ENCODE measurements at regions not wholly inside any gene's neighbourhood (a gene's known extent, or its start where the extent isn't known, plus 50 kb on each side); places are given as distances from the start of the nearest gene placed in this dataset.
A peak's percentile ranks its signal among the peaks of the same experiment; 100 is the strongest.
"Not testable (repeated sequence)": the region's sequence is repeated elsewhere in the genome, so short reads cannot be mapped to it uniquely, and the experiment has no call there.

GRCh38 chr9:617445-618085 is 223.9 kb upstream of the DMRT1 start:
- Mint-ChIP-seq H3K4me3 (no peak overlapping the region), H3K36me3 (ENCODE audit: low read depth) (no peaks in the 10 kb centered on the region), H3K27me3 (no peaks in the 10 kb centered on the region), H3K4me1 (peaks cover 4% of the 10 kb centered on the region), H3K9me3 (ENCODE audit: low read depth) (no peaks in the 10 kb centered on the region), H3K27ac (no peak overlapping the region)
- no peak for ATAC-seq
- intact Hi-C loops (cut with DNase I, micrococcal nuclease): loop anchor here in 1 of 2 experiments (10.0 kb wide), 1 partner anchor 87 kb away; no protein-coding TSS in a partner anchor
- DNase-seq: no peak
- POLR2A ChIA-PET: no interaction called here
- CTCF ChIA-PET: interaction anchor here (0.8 kb wide), 1 partner anchor 147 kb away, joined by 3 read pairs; no protein-coding TSS in a partner anchor

DNA sequence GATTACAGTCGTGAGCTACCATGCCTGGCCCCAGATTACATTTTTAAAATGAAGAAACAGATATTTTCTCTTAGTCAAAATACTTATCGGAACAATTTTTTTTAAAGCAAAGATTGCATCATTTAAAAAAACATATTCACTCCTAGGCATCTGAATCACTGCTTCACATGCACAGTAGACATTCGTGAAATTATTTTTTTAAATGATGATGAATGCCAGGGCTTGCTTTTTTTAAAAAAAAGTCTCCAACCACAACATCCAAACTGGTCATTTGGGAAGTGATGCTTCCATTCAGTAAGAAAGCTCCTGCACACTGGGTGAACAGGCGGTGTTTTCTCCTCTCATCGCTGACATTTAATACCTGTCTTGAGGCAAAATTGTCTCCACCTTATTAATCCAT is 223.0 kb upstream of the DMRT1 start:
- intact Hi-C loops (cut with DNase I, micrococcal nuclease): loop anchor here in 1 of 2 experiments (10.0 kb wide), 1 partner anchor 86 kb away; no protein-coding TSS in a partner anchor
- H3K9me3 Mint-ChIP-seq (ENCODE audit: low read depth): no peaks in the 10 kb centered on the region
- ATAC-seq (no peak), DNase-seq (no peak)
- ChIA-PET POLR2A (no interaction called here), CTCF (interaction anchor here (0.6 kb wide), 1 partner anchor 26 kb away, joined by 3 read pairs; no protein-coding TSS in a partner anchor)
- H3K27me3 Mint-ChIP-seq: no peaks in the 10 kb centered on the region
- H3K4me3 Mint-ChIP-seq: no peak overlapping the region
- H3K27ac Mint-ChIP-seq: no peak overlapping the region
- peaks cover 4% of the 10 kb centered on the region for H3K4me1 Mint-ChIP-seq
- no peaks in the 10 kb centered on the region for H3K36me3 Mint-ChIP-seq (ENCODE audit: low read depth)

DNA sequence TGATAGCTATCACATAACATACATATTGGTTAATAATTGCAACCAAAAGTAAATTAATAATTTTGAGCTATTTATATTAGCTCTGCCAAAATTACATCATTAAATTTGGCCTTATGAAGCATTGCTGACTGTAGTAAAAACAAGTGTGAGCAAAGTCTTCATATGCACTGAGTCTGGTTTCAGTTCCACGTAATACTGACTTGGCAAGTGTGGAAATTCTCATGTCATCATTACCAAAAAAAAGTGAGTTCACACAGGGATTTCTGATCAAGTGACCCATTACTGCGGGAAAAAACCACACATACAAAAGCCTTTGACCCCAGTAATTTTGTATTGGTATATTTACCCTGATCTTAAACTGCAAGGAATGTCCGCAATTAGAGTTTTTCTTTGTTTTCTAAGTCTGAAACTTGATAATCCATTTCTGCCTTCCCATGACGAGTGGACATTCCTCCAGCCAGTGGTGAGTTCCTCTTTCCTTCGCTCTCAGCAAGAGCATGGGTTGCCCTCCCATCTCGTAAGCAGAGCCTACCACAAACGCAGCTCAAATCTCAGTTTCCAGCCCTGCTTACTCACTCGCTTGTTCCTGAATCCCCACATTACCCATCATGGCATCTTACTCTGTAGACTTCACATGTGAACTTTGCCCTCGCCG is 220.2 kb upstream of the DMRT1 start:
- intact Hi-C loops (cut with DNase I, micrococcal nuclease): no loop called here
- no peaks in the 10 kb centered on the region for H3K9me3 Mint-ChIP-seq (ENCODE audit: low read depth)
- no peaks in the 10 kb centered on the region for H3K4me1 Mint-ChIP-seq
- DNase-seq: no peak
- POLR2A ChIA-PET: no interaction called here
- H3K27ac Mint-ChIP-seq: no peak overlapping the region
- H3K4me3 Mint-ChIP-seq: no peak overlapping the region
- H3K36me3 Mint-ChIP-seq (ENCODE audit: low read depth): no peaks in the 10 kb centered on the region
- ATAC-seq: no peak
- no peaks in the 10 kb centered on the region for H3K27me3 Mint-ChIP-seq
- CTCF ChIA-PET: interaction anchor here (0.7 kb wide), 2 partner anchors 11 to 1267 kb away, joined by 3 read pairs; no protein-coding TSS in a partner anchor

DNA sequence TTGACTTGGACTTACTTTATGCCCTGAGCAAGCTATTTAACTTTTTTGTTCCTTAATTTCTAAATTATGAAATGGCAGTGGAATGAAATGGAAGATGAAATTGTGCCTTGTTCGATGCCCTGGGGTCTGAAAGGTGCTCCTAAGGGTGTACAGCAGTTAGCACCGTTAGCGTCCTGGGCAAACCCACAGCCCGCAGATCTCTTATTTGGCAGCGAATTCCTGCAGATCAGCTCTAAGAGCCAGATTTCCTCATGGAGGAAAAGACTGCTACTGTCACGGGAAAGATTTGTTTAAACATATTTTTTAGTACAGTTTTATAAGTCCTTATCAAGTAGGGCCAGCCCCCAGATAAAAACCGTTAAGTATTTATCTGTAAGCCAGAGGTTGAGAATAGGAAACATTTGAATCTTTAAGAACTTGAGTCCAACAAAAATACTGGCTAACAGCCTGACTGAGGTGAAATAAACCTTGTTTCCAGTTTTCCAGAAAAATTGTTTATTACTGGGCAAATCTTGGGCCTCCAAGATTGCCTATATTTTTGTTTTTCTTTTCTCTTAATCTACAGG is 216.5 kb upstream of the DMRT1 start:
- no peaks in the 10 kb centered on the region for H3K36me3 Mint-ChIP-seq (ENCODE audit: low read depth)
- H3K27me3 Mint-ChIP-seq: no peaks in the 10 kb centered on the region
- H3K27ac Mint-ChIP-seq: no peak overlapping the region
- no peak overlapping the region for H3K4me3 Mint-ChIP-seq
- POLR2A ChIA-PET: no interaction called here
- no peaks in the 10 kb centered on the region for H3K4me1 Mint-ChIP-seq
- intact Hi-C loops (cut with DNase I, micrococcal nuclease): no loop called here
- H3K9me3 Mint-ChIP-seq (ENCODE audit: low read depth): no peaks in the 10 kb centered on the region
- no peak for DNase-seq
- no peak for ATAC-seq
- CTCF ChIA-PET: interaction anchor here (1.5 kb wide), 1 partner anchor 14 kb away, joined by 6 read pairs; no protein-coding TSS in a partner anchor

GRCh38 chr9:625613-626012 is 215.9 kb upstream of the DMRT1 start:
- intact Hi-C loops (cut with DNase I, micrococcal nuclease): no loop called here
- no peaks in the 10 kb centered on the region for H3K27me3 Mint-ChIP-seq
- no peak overlapping the region for H3K27ac Mint-ChIP-seq
- no peaks in the 10 kb centered on the region for H3K9me3 Mint-ChIP-seq (ENCODE audit: low read depth)
- ATAC-seq: no peak
- no peaks in the 10 kb centered on the region for H3K4me1 Mint-ChIP-seq
- ChIA-PET POLR2A (no interaction called here), CTCF (interaction anchor here (1.0 to 1.5 kb wide), 2 partner anchors 13 to 15 kb away, joined by 3 to 6 read pairs; no protein-coding TSS in a partner anchor)
- H3K36me3 Mint-ChIP-seq (ENCODE audit: low read depth): no peaks in the 10 kb centered on the region
- DNase-seq: no peak
- no peak overlapping the region for H3K4me3 Mint-ChIP-seq

DNA sequence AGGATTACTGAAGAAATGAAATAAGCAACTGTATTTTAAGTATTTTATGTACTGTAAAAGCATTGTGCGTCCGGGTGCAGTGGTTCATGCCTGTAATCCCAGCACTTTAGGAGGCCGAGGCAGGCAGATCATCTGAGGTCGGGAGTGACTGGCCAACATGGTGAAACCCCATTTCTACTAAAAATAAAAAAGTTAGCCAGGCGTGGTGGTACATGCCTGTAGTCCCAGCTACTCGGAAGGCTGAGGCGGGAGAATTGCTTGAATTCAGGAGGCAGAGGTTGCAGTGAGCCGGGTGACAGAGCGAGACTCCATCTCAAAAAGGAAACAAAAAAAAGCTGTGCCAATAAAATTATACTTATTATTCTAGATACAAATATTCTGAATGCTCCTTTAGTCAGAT is 215.4 kb upstream of the DMRT1 start:
- H3K4me3 Mint-ChIP-seq; DNase-seq; intact Hi-C loops (cut with DNase I, micrococcal nuclease); POLR2A ChIA-PET; H3K9me3 Mint-ChIP-seq (ENCODE audit: low read depth); H3K36me3 Mint-ChIP-seq (ENCODE audit: low read depth); ATAC-seq; H3K27me3 Mint-ChIP-seq; H3K4me1 Mint-ChIP-seq; H3K27ac Mint-ChIP-seq: not testable (repeated sequence)
- CTCF ChIA-PET: interaction anchor here (1.0 kb wide), 1 partner anchor 12 kb away, joined by 3 read pairs; no protein-coding TSS in a partner anchor

GRCh38 chr9:626596-626995 is 214.9 kb upstream of the DMRT1 start:
- POLR2A ChIA-PET: no interaction called here
- Mint-ChIP-seq H3K4me1 (peaks cover 5% of the 10 kb centered on the region), H3K27me3 (no peaks in the 10 kb centered on the region), H3K9me3 (ENCODE audit: low read depth) (no peaks in the 10 kb centered on the region), H3K27ac (no peak overlapping the region), H3K36me3 (ENCODE audit: low read depth) (no peaks in the 10 kb centered on the region), H3K4me3 (no peak overlapping the region)
- CTCF ChIA-PET: interaction anchor here (1.0 kb wide), 1 partner anchor 12 kb away, joined by 3 read pairs; no protein-coding TSS in a partner anchor
- intact Hi-C loops (cut with DNase I, micrococcal nuclease): no loop called here
- ATAC-seq: no peak
- DNase-seq: no peak

- peaks cover 12% of the 10 kb centered on the region for H3K4me1 Mint-ChIP-seq
- ChIA-PET POLR2A (no interaction called here), CTCF (interaction anchor here (0.7 kb wide), 1 partner anchor 55 kb away, joined by 3 read pairs; no protein-coding TSS in a partner anchor)
- H3K27ac Mint-ChIP-seq: no peak overlapping the region
- H3K36me3 Mint-ChIP-seq (ENCODE audit: low read depth): no peaks in the 10 kb centered on the region
- ATAC-seq (no peak), DNase-seq (no peak)
- no peaks in the 10 kb centered on the region for H3K27me3 Mint-ChIP-seq
- intact Hi-C loops (cut with DNase I, micrococcal nuclease): no loop called here
- H3K9me3 Mint-ChIP-seq (ENCODE audit: low read depth): no peaks in the 10 kb centered on the region
- no peak overlapping the region for H3K4me3 Mint-ChIP-seq
Observed at GRCh38 chr9:627336-627970, 214.0 kb upstream of the DMRT1 start.

GRCh38 chr9:629146-629545 is 212.4 kb upstream of the DMRT1 start:
- ATAC-seq (no peak), DNase-seq (no peak)
- intact Hi-C loops (cut with DNase I, micrococcal nuclease): no loop called here
- H3K4me3 Mint-ChIP-seq: no peak overlapping the region
- no peaks in the 10 kb centered on the region for H3K9me3 Mint-ChIP-seq (ENCODE audit: low read depth)
- ChIA-PET POLR2A (no interaction called here), CTCF (no interaction called here)
- no peaks in the 10 kb centered on the region for H3K36me3 Mint-ChIP-seq (ENCODE audit: low read depth)
- no peaks in the 10 kb centered on the region for H3K27me3 Mint-ChIP-seq
- H3K27ac Mint-ChIP-seq: no peak overlapping the region
- H3K4me1 Mint-ChIP-seq: peaks cover 13% of the 10 kb centered on the region

- ChIA-PET CTCF (interaction anchor here (1.2 kb wide), 1 partner anchor 18 kb away, joined by 8 read pairs; no protein-coding TSS in a partner anchor), POLR2A (interaction anchor here (0.7 kb wide), 1 partner anchor 107 kb away, joined by 3 read pairs; no protein-coding TSS in a partner anchor)
- ATAC-seq (no peak), DNase-seq (no peak)
- intact Hi-C loops (cut with DNase I, micrococcal nuclease): no loop called here
- no peak overlapping the region for H3K27ac Mint-ChIP-seq
- H3K27me3 Mint-ChIP-seq: no peaks in the 10 kb centered on the region
- peaks cover 13% of the 10 kb centered on the region for H3K4me1 Mint-ChIP-seq
- no peaks in the 10 kb centered on the region for H3K36me3 Mint-ChIP-seq (ENCODE audit: low read depth)
- no peaks in the 10 kb centered on the region for H3K9me3 Mint-ChIP-seq (ENCODE audit: low read depth)
- H3K4me3 Mint-ChIP-seq: no peak overlapping the region
Observed at GRCh38 chr9:630817-631216, 210.7 kb upstream of the DMRT1 start.

GRCh38 chr9:631596-631995 is 209.9 kb upstream of the DMRT1 start:
- no peak overlapping the region for H3K27ac Mint-ChIP-seq
- no peaks in the 10 kb centered on the region for H3K36me3 Mint-ChIP-seq (ENCODE audit: low read depth)
- no peaks in the 10 kb centered on the region for H3K9me3 Mint-ChIP-seq (ENCODE audit: low read depth)
- peak; percentile 82 for ATAC-seq
- no peaks in the 10 kb centered on the region for H3K27me3 Mint-ChIP-seq
- no peak for DNase-seq
- ChIA-PET CTCF (interaction anchor here (0.9 to 1.2 kb wide), 2 partner anchors 16 to 17 kb away, joined by 3 to 8 read pairs; no protein-coding TSS in a partner anchor), POLR2A (interaction anchor here (0.7 kb wide), 1 partner anchor 106 kb away, joined by 3 read pairs; no protein-coding TSS in a partner anchor)
- H3K4me3 Mint-ChIP-seq: no peak overlapping the region
- peaks cover 13% of the 10 kb centered on the region for H3K4me1 Mint-ChIP-seq
- intact Hi-C loops (cut with DNase I, micrococcal nuclease): no loop called here

Measured in activated CD4-positive, alpha-beta T cell treated with anti-CD3 and anti-CD28 coated beads for 36 hours (primary cell).